HEK293T (cell line): ENCODE measurements at regions not wholly inside any gene's neighbourhood (a gene's known extent, or its start where the extent isn't known, plus 50 kb on each side); places are given as distances from the start of the nearest gene placed in this dataset.

ENCODE experiments used
- CTCF ChIA-PET: fragments of 350-600 bp; formaldehyde crosslinking; extraction: SDS; loops from one replicate; lab custom pipeline; 2021; ENCODE audit warnings: antibody characterized with exemption, inconsistent platforms; lab: Yijun Ruan, JAX
- POLR2A ChIA-PET: fragments of 350-600 bp; formaldehyde crosslinking; extraction: SDS; loops from one replicate; lab custom pipeline; 2020; ENCODE audit warnings: antibody characterized with exemption, inconsistent platforms; lab: Yijun Ruan, JAX
- DNase-seq: peaks from one replicate; pipeline ENCODE4 v3.0.0; 2012; ENCODE audit warnings: mixed read lengths; ENCODE audit errors: extremely low spot score
- ARNT ChIP-seq: fragments of 450-650 bp; IDR thresholded peaks from 2 replicates; pipeline ENCODE4 v1.6.1; 2017; ENCODE audit warnings: mild to moderate bottlenecking
- BHLHE40 ChIP-seq: fragments of 450-650 bp; IDR thresholded peaks from 2 replicates; pipeline ENCODE4 v1.6.1; 2016; ENCODE audit warnings: mild to moderate bottlenecking, moderate library complexity, borderline replicate concordance
- CTBP1 ChIP-seq: fragments of 450-650 bp; IDR thresholded peaks from 2 replicates; pipeline ENCODE4 v1.6.1; 2016; ENCODE audit warnings: borderline replicate concordance
- ELF4 ChIP-seq: fragments of 450-650 bp; IDR thresholded peaks from 2 replicates; pipeline ENCODE4 v1.6.1; 2017; ENCODE audit warnings: antibody characterized with exemption
- FOXA1 ChIP-seq: fragments of 450-650 bp; IDR thresholded peaks from 2 replicates; pipeline ENCODE4 v1.6.1; 2016; ENCODE audit warnings: mild to moderate bottlenecking
- FOXK2 ChIP-seq: fragments of 450-650 bp; IDR thresholded peaks from 2 replicates; pipeline ENCODE4 v1.6.1; 2016; ENCODE audit warnings: mild to moderate bottlenecking
- FOXM1 ChIP-seq: fragments of 450-650 bp; IDR thresholded peaks from 2 replicates; pipeline ENCODE4 v1.6.1; 2017; ENCODE audit warnings: mild to moderate bottlenecking, borderline replicate concordance
- HDGF ChIP-seq: fragments of 450-650 bp; IDR thresholded peaks from 2 replicates; pipeline ENCODE4 v1.6.1; 2017; ENCODE audit warnings: antibody characterized with exemption, borderline replicate concordance
- L3MBTL2 ChIP-seq: fragments of 450-650 bp; conservative IDR thresholded peaks from 2 replicates; pipeline ENCODE4 v1.6.1; 2016; ENCODE audit warnings: mild to moderate bottlenecking
- LEF1 ChIP-seq: fragments of 450-650 bp; IDR thresholded peaks from 2 replicates; pipeline ENCODE4 v1.6.1; 2017; ENCODE audit warnings: mild to moderate bottlenecking, borderline replicate concordance
- NFRKB ChIP-seq: fragments of 450-650 bp; IDR thresholded peaks from 2 replicates; pipeline ENCODE4 v1.6.1; 2016; ENCODE audit warnings: mild to moderate bottlenecking, moderate library complexity
- SP1 ChIP-seq: fragments of 450-650 bp; IDR thresholded peaks from 2 replicates; pipeline ENCODE4 v1.6.1; 2017
- SUZ12 ChIP-seq: fragments of 450-650 bp; IDR thresholded peaks from 2 replicates; pipeline ENCODE4 v1.6.1; 2016; ENCODE audit warnings: mild to moderate bottlenecking
- TARDBP ChIP-seq: fragments of 450-650 bp; IDR thresholded peaks from 2 replicates; pipeline ENCODE4 v1.6.1; 2016
- ZNF384 ChIP-seq: fragments of 450-650 bp; IDR thresholded peaks from 2 replicates; pipeline ENCODE4 v1.6.1; 2016
- TF ChIP-seq, protein P1 (sequence below): fragments of 450-650 bp; IDR thresholded peaks from 2 replicates; pipeline ENCODE4 v1.6.1; 2016

DNA sequence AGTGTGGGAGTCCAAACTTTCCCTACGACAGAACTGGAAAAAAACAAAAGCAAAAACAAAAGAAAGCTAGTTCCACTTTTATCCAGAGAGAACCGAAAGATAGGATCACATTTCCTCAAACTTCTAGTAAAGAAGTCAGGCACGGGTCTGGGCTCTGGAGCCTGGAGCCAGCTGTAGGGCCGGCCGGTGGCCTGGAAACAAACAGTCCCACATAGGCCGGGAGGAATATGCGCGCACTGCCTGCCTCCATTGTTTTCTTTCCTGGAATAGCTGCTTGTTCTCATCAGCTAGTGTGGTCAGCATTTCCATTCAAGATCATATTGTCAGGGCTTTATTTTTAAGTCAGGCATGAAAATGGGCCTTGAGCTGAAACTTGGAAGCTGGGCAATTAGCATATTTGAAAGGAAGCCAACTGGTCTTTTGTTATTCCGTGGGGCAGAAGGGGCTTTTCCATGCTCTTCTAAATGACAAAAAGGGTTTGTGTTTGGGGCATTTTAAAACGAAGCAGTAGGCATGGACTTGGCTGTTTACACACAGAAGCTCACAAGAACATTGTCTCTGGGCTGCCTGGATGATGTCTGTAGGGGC, 58.7 kb upstream of the RFX8 start:
- no peak for TF ChIP-seq SP1
- no peak for TF ChIP-seq HDGF
- no peak for TF ChIP-seq FOXA1
- TF ChIP-seq FOXM1: no peak
- TF ChIP-seq ARNT: no peak
- TF ChIP-seq FOXK2: no peak
- no peak for TF ChIP-seq NFRKB
- TF ChIP-seq ZNF384: no peak
- TF ChIP-seq, protein P1, sequence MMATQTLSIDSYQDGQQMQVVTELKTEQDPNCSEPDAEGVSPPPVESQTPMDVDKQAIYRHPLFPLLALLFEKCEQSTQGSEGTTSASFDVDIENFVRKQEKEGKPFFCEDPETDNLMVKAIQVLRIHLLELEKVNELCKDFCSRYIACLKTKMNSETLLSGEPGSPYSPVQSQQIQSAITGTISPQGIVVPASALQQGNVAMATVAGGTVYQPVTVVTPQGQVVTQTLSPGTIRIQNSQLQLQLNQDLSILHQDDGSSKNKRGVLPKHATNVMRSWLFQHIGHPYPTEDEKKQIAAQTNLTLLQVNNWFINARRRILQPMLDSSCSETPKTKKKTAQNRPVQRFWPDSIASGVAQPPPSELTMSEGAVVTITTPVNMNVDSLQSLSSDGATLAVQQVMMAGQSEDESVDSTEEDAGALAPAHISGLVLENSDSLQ: no peak
- no peak for TF ChIP-seq ELF4
- TF ChIP-seq TARDBP: no peak
- TF ChIP-seq LEF1: no peak
- TF ChIP-seq SUZ12: no peak
- TF ChIP-seq BHLHE40: no peak
- no peak for TF ChIP-seq CTBP1
- CTCF ChIA-PET: no interaction called here
- DNase-seq: no peak
- POLR2A ChIA-PET: no interaction called here

DNA sequence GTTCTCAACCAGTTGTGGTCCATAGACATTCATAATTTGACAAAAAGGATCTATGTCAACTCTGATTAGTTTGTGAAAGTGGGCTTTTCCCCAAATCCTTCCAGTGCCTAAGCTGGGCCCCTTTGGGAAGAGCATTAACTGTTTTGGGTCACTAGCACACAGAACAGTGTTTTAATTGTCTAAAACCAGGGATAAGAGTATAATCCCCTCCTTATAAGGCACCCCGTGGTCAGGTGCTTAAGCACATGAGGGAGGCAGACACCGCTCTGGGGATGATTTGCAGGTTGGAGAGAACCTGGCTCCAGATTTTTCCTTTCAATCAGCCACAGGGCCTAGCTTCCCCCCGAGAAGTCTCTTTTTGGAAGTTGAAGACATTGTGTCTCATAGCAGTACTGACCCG, 53.6 kb upstream of the RFX8 start:
- DNase-seq: no peak
- TF ChIP-seq ZNF384 (no peak), NFRKB (no peak), FOXA1 (no peak), ELF4 (no peak), TARDBP (no peak), CTBP1 (no peak), L3MBTL2 (no peak), ARNT (no peak), HDGF (no peak), SUZ12 (no peak), BHLHE40 (no peak), FOXM1 (no peak), FOXK2 (no peak), LEF1 (no peak), SP1 (no peak)
- TF ChIP-seq, protein P1: no peak
- ChIA-PET POLR2A (no interaction called here), CTCF (no interaction called here)

DNA sequence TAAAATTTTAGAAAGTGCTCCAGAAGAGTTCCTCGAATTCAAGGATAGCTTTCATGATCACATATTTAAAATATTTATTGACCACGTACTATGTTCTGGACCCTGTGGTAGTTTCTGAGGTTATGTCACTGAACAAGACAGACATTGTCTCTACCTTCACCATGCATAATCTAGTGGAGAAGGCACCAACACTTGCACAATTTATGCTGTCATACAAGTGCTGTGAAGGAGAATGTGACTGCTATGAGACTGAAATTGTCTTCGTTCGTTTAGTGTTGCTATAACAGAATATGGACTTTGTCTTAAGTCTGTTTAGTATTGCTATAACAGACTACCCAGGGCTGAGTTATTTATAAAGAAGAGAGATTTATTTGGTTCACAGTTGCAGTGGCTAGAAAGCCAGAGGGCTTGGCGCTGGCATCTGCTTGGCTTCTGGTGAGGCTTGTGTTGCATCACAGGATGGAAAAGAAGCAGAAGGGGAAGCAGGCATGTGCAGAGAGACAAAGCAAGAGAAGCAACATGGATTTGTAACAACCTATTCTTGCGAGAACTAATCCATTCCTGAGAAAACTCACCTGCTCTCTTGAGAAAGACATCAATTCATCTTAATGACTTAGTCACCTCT, 50.0 kb upstream of the RFX8 start:
- DNase-seq: no peak
- CTCF ChIA-PET: no interaction called here
- POLR2A ChIA-PET: no interaction called here
- no peak for TF ChIP-seq SUZ12
- no peak for TF ChIP-seq HDGF
- TF ChIP-seq FOXM1: no peak
- no peak for TF ChIP-seq TARDBP
- no peak for TF ChIP-seq SP1
- no peak for TF ChIP-seq LEF1
- TF ChIP-seq, protein P1: no peak
- TF ChIP-seq FOXK2: no peak
- no peak for TF ChIP-seq NFRKB
- no peak for TF ChIP-seq L3MBTL2
- TF ChIP-seq ZNF384: no peak
- no peak for TF ChIP-seq ELF4
- TF ChIP-seq ARNT: no peak
